ENCODE measurements at regions not wholly inside any gene's neighbourhood (a gene's known extent, or its start where the extent isn't known, plus 50 kb on each side); places are given as distances from the start of the nearest gene placed in this dataset.

DNA sequence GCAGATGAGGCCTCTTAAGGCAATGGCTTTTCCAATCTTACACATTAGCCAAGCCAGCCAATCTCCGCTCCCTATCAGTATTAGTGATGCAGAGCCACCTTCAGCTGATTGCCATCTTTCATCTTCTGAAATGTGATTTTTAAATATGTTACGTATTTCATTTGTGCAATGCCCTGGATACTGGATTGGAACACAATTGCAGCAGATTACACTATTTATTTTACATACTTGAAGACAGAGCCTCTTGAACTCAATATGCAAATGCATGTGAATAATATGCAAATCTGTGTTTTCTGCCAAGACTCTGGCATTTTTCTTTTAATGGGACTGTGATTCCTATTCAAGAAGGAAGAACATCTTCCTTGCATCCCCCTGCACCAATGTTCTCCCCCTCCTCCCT is 90.5 kb downstream of the GRIN2B start:
- TF ChIP-seq, protein P1, sequence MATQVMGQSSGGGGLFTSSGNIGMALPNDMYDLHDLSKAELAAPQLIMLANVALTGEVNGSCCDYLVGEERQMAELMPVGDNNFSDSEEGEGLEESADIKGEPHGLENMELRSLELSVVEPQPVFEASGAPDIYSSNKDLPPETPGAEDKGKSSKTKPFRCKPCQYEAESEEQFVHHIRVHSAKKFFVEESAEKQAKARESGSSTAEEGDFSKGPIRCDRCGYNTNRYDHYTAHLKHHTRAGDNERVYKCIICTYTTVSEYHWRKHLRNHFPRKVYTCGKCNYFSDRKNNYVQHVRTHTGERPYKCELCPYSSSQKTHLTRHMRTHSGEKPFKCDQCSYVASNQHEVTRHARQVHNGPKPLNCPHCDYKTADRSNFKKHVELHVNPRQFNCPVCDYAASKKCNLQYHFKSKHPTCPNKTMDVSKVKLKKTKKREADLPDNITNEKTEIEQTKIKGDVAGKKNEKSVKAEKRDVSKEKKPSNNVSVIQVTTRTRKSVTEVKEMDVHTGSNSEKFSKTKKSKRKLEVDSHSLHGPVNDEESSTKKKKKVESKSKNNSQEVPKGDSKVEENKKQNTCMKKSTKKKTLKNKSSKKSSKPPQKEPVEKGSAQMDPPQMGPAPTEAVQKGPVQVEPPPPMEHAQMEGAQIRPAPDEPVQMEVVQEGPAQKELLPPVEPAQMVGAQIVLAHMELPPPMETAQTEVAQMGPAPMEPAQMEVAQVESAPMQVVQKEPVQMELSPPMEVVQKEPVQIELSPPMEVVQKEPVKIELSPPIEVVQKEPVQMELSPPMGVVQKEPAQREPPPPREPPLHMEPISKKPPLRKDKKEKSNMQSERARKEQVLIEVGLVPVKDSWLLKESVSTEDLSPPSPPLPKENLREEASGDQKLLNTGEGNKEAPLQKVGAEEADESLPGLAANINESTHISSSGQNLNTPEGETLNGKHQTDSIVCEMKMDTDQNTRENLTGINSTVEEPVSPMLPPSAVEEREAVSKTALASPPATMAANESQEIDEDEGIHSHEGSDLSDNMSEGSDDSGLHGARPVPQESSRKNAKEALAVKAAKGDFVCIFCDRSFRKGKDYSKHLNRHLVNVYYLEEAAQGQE (IDR thresholded peaks at IDR 0.05; ENCODE audit: insufficient read depth in 1 of 2, low read depth in 2 of 2, low read length in 1 of 2) = no peak
- TF ChIP-seq, protein P2, sequence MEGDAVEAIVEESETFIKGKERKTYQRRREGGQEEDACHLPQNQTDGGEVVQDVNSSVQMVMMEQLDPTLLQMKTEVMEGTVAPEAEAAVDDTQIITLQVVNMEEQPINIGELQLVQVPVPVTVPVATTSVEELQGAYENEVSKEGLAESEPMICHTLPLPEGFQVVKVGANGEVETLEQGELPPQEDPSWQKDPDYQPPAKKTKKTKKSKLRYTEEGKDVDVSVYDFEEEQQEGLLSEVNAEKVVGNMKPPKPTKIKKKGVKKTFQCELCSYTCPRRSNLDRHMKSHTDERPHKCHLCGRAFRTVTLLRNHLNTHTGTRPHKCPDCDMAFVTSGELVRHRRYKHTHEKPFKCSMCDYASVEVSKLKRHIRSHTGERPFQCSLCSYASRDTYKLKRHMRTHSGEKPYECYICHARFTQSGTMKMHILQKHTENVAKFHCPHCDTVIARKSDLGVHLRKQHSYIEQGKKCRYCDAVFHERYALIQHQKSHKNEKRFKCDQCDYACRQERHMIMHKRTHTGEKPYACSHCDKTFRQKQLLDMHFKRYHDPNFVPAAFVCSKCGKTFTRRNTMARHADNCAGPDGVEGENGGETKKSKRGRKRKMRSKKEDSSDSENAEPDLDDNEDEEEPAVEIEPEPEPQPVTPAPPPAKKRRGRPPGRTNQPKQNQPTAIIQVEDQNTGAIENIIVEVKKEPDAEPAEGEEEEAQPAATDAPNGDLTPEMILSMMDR (IDR thresholded peaks at IDR 0.05) = no peak
- TF ChIP-seq TCF7L2 (IDR thresholded peaks at IDR 0.05; ENCODE audit: low read depth, low read length) = no peak

Data from Panc1 (cell line).